Keratinocyte (primary cell): ENCODE measurements at regions not wholly inside any gene's neighbourhood (a gene's known extent, or its start where the extent isn't known, plus 50 kb on each side); places are given as distances from the start of the nearest gene placed in this dataset.

ENCODE experiments used
- DNase-seq: peaks from one replicate; pipeline ENCODE4 v3.0.0-alpha.2; 2011; ENCODE audit warnings: low read depth, missing footprints, low spot score
- FAIRE-seq: peaks from 2 replicates; lab custom pipeline; 2011; peaks lifted over from hg19 to GRCh38; lab: Jason Lieb, UNC
- H2AFZ ChIP-seq: 2 replicates; pipeline ENCODE4 v1.6.0; 2012; ENCODE audit warnings: low read length, control low read depth, inconsistent platforms; ENCODE audit not compliant: control insufficient read depth
- H3K27ac ChIP-seq: 2 replicates; pipeline ENCODE4 v1.5.1; 2011; ENCODE audit warnings: low read length; ENCODE audit not compliant: control insufficient read depth, insufficient read depth
- H3K27me3 ChIP-seq: 3 replicates; pipeline ENCODE4 v1.6.0; 2011; ENCODE audit warnings: low read length; ENCODE audit not compliant: control insufficient read depth, insufficient read depth; ENCODE audit errors: extremely low read depth
- H3K36me3 ChIP-seq, 2 experiments: 2 replicates in 1 of 2; 3 replicates in 1 of 2; pipeline ENCODE4 v1.5.1; 2011; ENCODE audit warnings: low read length in 2 of 2, mild to moderate bottlenecking in 1 of 2; ENCODE audit not compliant: control insufficient read depth in 2 of 2, insufficient read depth in 2 of 2; ENCODE audit errors: extremely low read depth in 1 of 2
- H3K4me1 ChIP-seq: 3 replicates; pipeline ENCODE4 v1.5.1; 2011; ENCODE audit warnings: low read length; ENCODE audit not compliant: control insufficient read depth, insufficient read depth; ENCODE audit errors: extremely low read depth
- H3K4me2 ChIP-seq: 3 replicates; pipeline ENCODE4 v1.6.0; 2011; ENCODE audit warnings: low read depth, low read length; ENCODE audit not compliant: control insufficient read depth, insufficient read depth; ENCODE audit errors: extremely low read depth
- H3K4me3 ChIP-seq, 3 experiments: fragments of 200-600 bp in 1 of 3; sonication (generic) in 1 of 3; 2 replicates in 2 of 3; 3 replicates in 1 of 3; pipeline ENCODE4 v1.5.1; 2011 to 2016; ENCODE audit warnings: low read length in 3 of 3, mild to moderate bottlenecking in 3 of 3, control low read depth in 2 of 3, inconsistent platforms in 1 of 3, low read depth in 1 of 3, mixed read lengths in 1 of 3, mixed run types in 1 of 3, moderate library complexity in 1 of 3; ENCODE audit not compliant: control insufficient read depth in 2 of 3, insufficient read depth in 2 of 3; ENCODE audit errors: extremely low read depth in 1 of 3
- H3K79me2 ChIP-seq: 2 replicates; pipeline ENCODE4 v1.6.0; 2012; ENCODE audit warnings: low read length; ENCODE audit not compliant: control insufficient read depth, insufficient read depth
- H3K9ac ChIP-seq: 3 replicates; pipeline ENCODE4 v1.6.0; 2011; ENCODE audit warnings: low read length; ENCODE audit not compliant: control insufficient read depth, insufficient read depth; ENCODE audit errors: extremely low read depth
- H3K9me1 ChIP-seq: 3 replicates; pipeline ENCODE4 v1.6.0; 2011; ENCODE audit warnings: low read length; ENCODE audit not compliant: control insufficient read depth, insufficient read depth; ENCODE audit errors: extremely low read depth
- H3K9me3 ChIP-seq: 2 replicates; pipeline ENCODE4 v1.5.1; 2012; ENCODE audit warnings: low read depth, low read length; ENCODE audit not compliant: control insufficient read depth
- H4K20me1 ChIP-seq: 3 replicates; pipeline ENCODE4 v1.6.0; 2011; ENCODE audit warnings: low read length; ENCODE audit not compliant: control insufficient read depth, insufficient read depth; ENCODE audit errors: extremely low read depth
- CTCF ChIP-seq, 3 experiments: IDR thresholded peaks in 1 of 3; conservative IDR thresholded peaks in 1 of 3; optimal IDR thresholded peaks in 1 of 3; 2 replicates in 2 of 3; 3 replicates in 1 of 3; pipeline versions ENCODE3 to v1.5.1; 2011; ENCODE audit warnings: low read length in 3 of 3, mild to moderate bottlenecking in 3 of 3, moderate library complexity in 2 of 3, control low read depth in 1 of 3, inconsistent platforms in 1 of 3; ENCODE audit not compliant: insufficient read depth in 2 of 3; ENCODE audit errors: extremely low read depth in 1 of 3
- EZH2 ChIP-seq: IDR thresholded peaks from one replicate; pipeline ENCODE4 v1.6.1; 2012; ENCODE audit warnings: inconsistent platforms, mild to moderate bottlenecking, low read length, moderate library complexity
- dilution Hi-C: fragments of 300-500 bp; cut with MboI; formaldehyde crosslinking; loops from one replicate; pipeline ENCODE4 v1.7.0; 2020; ENCODE audit warnings: low sequenced_read_pairs; ENCODE audit not compliant: extremely low pct_ligation_motif_present

- Histone ChIP-seq H3K27me3 (no peaks in the 10 kb centered on the region), H3K4me3 (no peak overlapping the region), H3K4me1 (no peaks in the 10 kb centered on the region), H3K36me3 (no peaks in the 10 kb centered on the region), H3K9ac (no peak overlapping the region), H3K4me2 (no peak overlapping the region), H4K20me1 (no peaks in the 10 kb centered on the region), H2AFZ (no peak overlapping the region), H3K27ac (no peak overlapping the region), H3K9me1 (no peaks in the 10 kb centered on the region), H3K79me2 (no peaks in the 10 kb centered on the region), H3K9me3 (no peaks in the 10 kb centered on the region)
- no peak for DNase-seq
- FAIRE-seq: no peak
- no peak for TF ChIP-seq CTCF (optimal IDR thresholded peaks at IDR 0.05 in 1 of 3, IDR thresholded peaks at IDR 0.05 in 1 of 3, conservative IDR thresholded peaks at IDR 0.05 in 1 of 3; ENCODE audit: extremely low read depth in 1 of 3, insufficient read depth in 2 of 3, low read length in 3 of 3)
- TF ChIP-seq EZH2: no peak
- dilution Hi-C loops: no loop called here
Measured at GRCh38 chr10:84718877-84719616, 390.7 kb downstream of the CCSER2 start.

GRCh38 chr10:84719687-84720086 lies 391.3 kb downstream of the CCSER2 start:
- Histone ChIP-seq H3K9ac (no peak overlapping the region), H3K27ac (no peak overlapping the region), H3K4me2 (no peak overlapping the region), H3K36me3 (no peaks in the 10 kb centered on the region), H2AFZ (no peak overlapping the region), H3K9me1 (no peaks in the 10 kb centered on the region), H4K20me1 (no peaks in the 10 kb centered on the region), H3K4me1 (no peaks in the 10 kb centered on the region), H3K4me3 (no peak overlapping the region), H3K79me2 (no peaks in the 10 kb centered on the region), H3K9me3 (no peaks in the 10 kb centered on the region), H3K27me3 (no peaks in the 10 kb centered on the region)
- no peak for FAIRE-seq
- dilution Hi-C loops: no loop called here
- DNase-seq: no peak
- no peak for TF ChIP-seq CTCF (optimal IDR thresholded peaks at IDR 0.05 in 1 of 3, IDR thresholded peaks at IDR 0.05 in 1 of 3, conservative IDR thresholded peaks at IDR 0.05 in 1 of 3; ENCODE audit: extremely low read depth in 1 of 3, insufficient read depth in 2 of 3, low read length in 3 of 3)
- TF ChIP-seq EZH2: no peak
